NCI-H446 treated with DMSO at 0.1 percent for 48 hours (cell line): ENCODE measurements at regions not wholly inside any gene's neighbourhood (a gene's known extent, or its start where the extent isn't known, plus 50 kb on each side); places are given as distances from the start of the nearest gene placed in this dataset.

Source experiments
- DNase-seq: peaks from one replicate; lab custom pipeline; 2025; lab: John Stamatoyannopoulos, UW

- no peak for DNase-seq
Observed at GRCh38 chr1:43008115-43009060, 49.7 kb upstream of the SLC2A1 start.
